Esophagus squamous epithelium (tissue), 5 donors: ENCODE measurements at regions not wholly inside any gene's neighbourhood (a gene's known extent, or its start where the extent isn't known, plus 50 kb on each side); places are given as distances from the start of the nearest gene placed in this dataset.

Experiments
- DNase-seq: peaks from one replicate; lab custom pipeline; 2025; lab: John Stamatoyannopoulos, UW
- H3K27ac ChIP-seq, 4 donors: fragments of 200-600 bp; sonication (generic); one replicate each; pipeline ENCODE4 v1.5.1; 2016 to 2019; ENCODE audit warnings: mild to moderate bottlenecking in 1 of 4
- H3K27me3 ChIP-seq, 4 donors: fragments of 200-600 bp; sonication (generic); 1 replicate in 3 of 4; 2 replicates in 1 of 4; pipeline versions ENCODE4 v1.5.1 to v1.6.0; 2017 to 2021; ENCODE audit warnings: antibody characterized with exemption in 1 of 4
- H3K36me3 ChIP-seq, 3 donors: fragments of 200-600 bp; sonication (generic); one replicate each; pipeline ENCODE4 v1.5.1; 2016 to 2019
- H3K4me1 ChIP-seq, 3 donors: fragments of 200-600 bp; sonication (generic); one replicate each; pipeline ENCODE4 v1.5.1; 2017 to 2019
- H3K4me3 ChIP-seq, 4 donors: fragments of 200-600 bp; sonication (generic); 1 replicate in 3 of 4; 2 replicates in 1 of 4; pipeline ENCODE4 v1.5.1; 2016 to 2019; ENCODE audit warnings: mild to moderate bottlenecking in 2 of 4, moderate library complexity in 1 of 4
- H3K9me3 ChIP-seq, 3 donors: fragments of 200-600 bp; sonication (generic); one replicate each; pipeline ENCODE4 v1.5.1; 2016 to 2019
- POLR2A ChIP-seq, 4 donors: fragments of 450-650 bp; IDR thresholded peaks; one replicate each; pipeline ENCODE4 v1.6.1; 2017; ENCODE audit warnings: antibody characterized with exemption in 4 of 4, mild to moderate bottlenecking in 4 of 4, moderate library complexity in 3 of 4
- WGBS, 2 donors: methylation state at CpG; one replicate each; pipeline ENCODE4 v1.1.5; 2018; 5-methylcytosine and 5-hydroxymethylcytosine counted together
- intact Hi-C: fragments of 100-400 bp; cut with DNase I; formaldehyde crosslinking; loops from one replicate; pipeline ENCODE4 v1.15.0; 2022
- TF ChIP-seq, protein P1 (sequence below), 6 experiments: fragments of 450-650 bp in 4 of 6; fragments of 200-600 bp in 2 of 6; sonication (generic) in 2 of 6; IDR thresholded peaks; one replicate each; pipeline ENCODE4 v1.5.1; 2016 to 2019; ENCODE audit warnings: antibody characterized with exemption in 6 of 6, mild to moderate bottlenecking in 4 of 6, moderate library complexity in 4 of 6
- donor health status: DM: yes; HTN: yes; CAD: no.

GRCh38 chr1:8084913-8085312 is 58.8 kb upstream of the ERRFI1 start:
- H3K27ac ChIP-seq: no peak overlapping the region
- 91 to 92% methylated on average over 6 of the region's 6 CpGs for WGBS, 2 donors
- TF ChIP-seq, protein P1, sequence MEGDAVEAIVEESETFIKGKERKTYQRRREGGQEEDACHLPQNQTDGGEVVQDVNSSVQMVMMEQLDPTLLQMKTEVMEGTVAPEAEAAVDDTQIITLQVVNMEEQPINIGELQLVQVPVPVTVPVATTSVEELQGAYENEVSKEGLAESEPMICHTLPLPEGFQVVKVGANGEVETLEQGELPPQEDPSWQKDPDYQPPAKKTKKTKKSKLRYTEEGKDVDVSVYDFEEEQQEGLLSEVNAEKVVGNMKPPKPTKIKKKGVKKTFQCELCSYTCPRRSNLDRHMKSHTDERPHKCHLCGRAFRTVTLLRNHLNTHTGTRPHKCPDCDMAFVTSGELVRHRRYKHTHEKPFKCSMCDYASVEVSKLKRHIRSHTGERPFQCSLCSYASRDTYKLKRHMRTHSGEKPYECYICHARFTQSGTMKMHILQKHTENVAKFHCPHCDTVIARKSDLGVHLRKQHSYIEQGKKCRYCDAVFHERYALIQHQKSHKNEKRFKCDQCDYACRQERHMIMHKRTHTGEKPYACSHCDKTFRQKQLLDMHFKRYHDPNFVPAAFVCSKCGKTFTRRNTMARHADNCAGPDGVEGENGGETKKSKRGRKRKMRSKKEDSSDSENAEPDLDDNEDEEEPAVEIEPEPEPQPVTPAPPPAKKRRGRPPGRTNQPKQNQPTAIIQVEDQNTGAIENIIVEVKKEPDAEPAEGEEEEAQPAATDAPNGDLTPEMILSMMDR (IDR thresholded peaks at IDR 0.05): no peak
- TF ChIP-seq POLR2A (IDR thresholded peaks at IDR 0.05): no peak
- peaks cover 0 to 14% (median 7%) of the 10 kb centered on the region in 3 donors for H3K4me1 ChIP-seq
- intact Hi-C loops: no loop called here
- no peaks in the 10 kb centered on the region for H3K9me3 ChIP-seq
- H3K27me3 ChIP-seq: no peaks in the 10 kb centered on the region
- H3K36me3 ChIP-seq: no peaks in the 10 kb centered on the region
- DNase-seq: no peak
- H3K4me3 ChIP-seq: no peak overlapping the region

- Histone ChIP-seq H3K27ac (peak overlapping the region in 2 of 4 donors; percentile 17 to 23), H3K4me3 (no peak overlapping the region), H3K4me1 (peaks cover under 1 to 11% (median 4%) of the 10 kb centered on the region in 3 donors), H3K9me3 (no peaks in the 10 kb centered on the region), H3K36me3 (no peaks in the 10 kb centered on the region), H3K27me3 (no peaks in the 10 kb centered on the region)
- intact Hi-C loops: no loop called here
- TF ChIP-seq, protein P1 (IDR thresholded peaks at IDR 0.05): no peak
- no peak for TF ChIP-seq POLR2A (IDR thresholded peaks at IDR 0.05)
- DNase-seq: no peak
- 50 to 62% methylated on average over 9 of the region's 9 CpGs for WGBS, 2 donors
Observed at GRCh38 chr1:8083739-8084484, 57.8 kb upstream of the ERRFI1 start.

- Histone ChIP-seq H3K36me3 (no peaks in the 10 kb centered on the region), H3K4me3 (no peak overlapping the region), H3K4me1 (peaks cover 7 to 21% (median 9%) of the 10 kb centered on the region in 3 donors), H3K27ac (peak overlapping the region in 2 of 4 donors; percentile 23 to 37), H3K9me3 (no peaks in the 10 kb centered on the region), H3K27me3 (no peaks in the 10 kb centered on the region)
- DNase-seq: no peak
- WGBS, 2 donors: 47 to 55% methylated on average over 2 of the region's 2 CpGs
- TF ChIP-seq, protein P1 (IDR thresholded peaks at IDR 0.05): no peak
- intact Hi-C loops: no loop called here
Observed at GRCh38 chr1:8082945-8083344, 56.8 kb upstream of the ERRFI1 start.

DNA sequence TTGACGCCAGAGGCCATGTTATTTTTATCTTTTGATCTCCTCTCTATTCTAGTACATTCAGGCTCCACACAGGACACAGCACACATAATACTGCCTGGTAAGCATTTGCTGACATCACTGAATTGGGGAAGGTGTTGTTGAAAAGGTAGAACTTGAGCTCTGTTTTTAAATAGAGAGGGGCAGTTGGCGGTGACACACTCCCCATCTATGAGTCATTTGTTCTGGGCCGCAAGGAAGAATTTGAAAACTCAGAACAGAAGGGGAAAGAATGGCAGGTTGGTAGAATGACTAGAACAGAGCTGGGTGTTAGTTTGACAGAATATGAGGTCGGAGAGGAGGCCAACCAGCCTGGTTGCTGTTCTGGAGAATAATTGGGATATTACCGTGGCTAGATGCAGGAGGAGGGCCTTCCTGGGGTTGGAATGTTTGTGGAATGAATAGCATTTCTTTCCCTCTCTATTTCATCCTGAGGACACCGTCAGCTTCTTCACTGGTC is 52.1 kb upstream of the ERRFI1 start:
- no peaks in the 10 kb centered on the region for H3K9me3 ChIP-seq
- H3K27ac ChIP-seq: peak overlapping the region; percentile 63 to 83 (median 76)
- no peak overlapping the region for H3K4me3 ChIP-seq
- WGBS, 2 donors: 28 to 31% methylated on average over 6 of the region's 6 CpGs
- H3K27me3 ChIP-seq: no peaks in the 10 kb centered on the region
- TF ChIP-seq POLR2A (IDR thresholded peaks at IDR 0.05): no peak
- TF ChIP-seq, protein P1 (IDR thresholded peaks at IDR 0.05): no peak
- no peak for DNase-seq
- H3K36me3 ChIP-seq: no peaks in the 10 kb centered on the region
- H3K4me1 ChIP-seq: peaks cover 15 to 46% (median 30%) of the 10 kb centered on the region in 3 donors
- intact Hi-C loops: no loop called here

DNA sequence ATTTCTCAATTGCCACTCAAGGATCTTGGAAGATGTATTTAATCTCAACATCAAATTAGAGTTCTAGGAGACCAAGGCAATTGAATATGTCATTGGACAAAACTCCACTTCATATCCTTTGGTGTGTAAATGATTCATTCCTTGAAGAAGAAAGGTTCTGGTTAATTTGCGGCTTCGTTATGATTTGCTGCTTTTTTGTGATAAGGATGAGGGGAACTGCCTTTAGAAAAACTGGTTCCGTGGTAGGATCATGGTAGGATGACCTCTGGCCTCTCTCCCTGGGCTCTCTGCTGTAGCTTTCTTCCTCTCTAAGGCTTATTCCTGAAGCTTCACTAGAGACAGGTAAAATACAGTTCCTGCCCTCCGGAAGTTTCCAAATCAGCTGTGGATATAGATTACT is 51.5 kb upstream of the ERRFI1 start:
- WGBS, 2 donors: 38 to 61% methylated on average over 4 of the region's 4 CpGs
- H3K27ac ChIP-seq: peak overlapping the region; percentile 63 to 83 (median 76)
- intact Hi-C loops: no loop called here

More for the DNA sequence above, 51.5 kb upstream of the ERRFI1 start:
- H3K4me1 ChIP-seq: peaks cover 15 to 43% (median 30%) of the 10 kb centered on the region in 3 donors
- no peak overlapping the region for H3K4me3 ChIP-seq
- TF ChIP-seq, protein P1 (IDR thresholded peaks at IDR 0.05): no peak
- no peak for TF ChIP-seq POLR2A (IDR thresholded peaks at IDR 0.05)
- no peaks in the 10 kb centered on the region for H3K9me3 ChIP-seq
- no peak for DNase-seq
- H3K27me3 ChIP-seq: no peaks in the 10 kb centered on the region
- no peaks in the 10 kb centered on the region for H3K36me3 ChIP-seq
